CD4-positive, alpha-beta memory T cell (primary cell): ENCODE measurements at regions not wholly inside any gene's neighbourhood (a gene's known extent, or its start where the extent isn't known, plus 50 kb on each side); places are given as distances from the start of the nearest gene placed in this dataset.

Experiments
- CTCF ChIA-PET: fragments of 350-600 bp; sonication (Branson Sonifier 250); formaldehyde crosslinking; loops from one replicate; lab custom pipeline; 2021; ENCODE audit warnings: inconsistent platforms; ENCODE audit not compliant: partially characterized antibody; lab: Charles Lee
- POLR2A ChIA-PET: fragments of 350-600 bp; sonication (Branson Sonifier 250); formaldehyde crosslinking; loops from one replicate; lab custom pipeline; 2021; ENCODE audit not compliant: partially characterized antibody; lab: Charles Lee
- DNase-seq, 5 donors: peaks; one replicate each; pipeline versions ENCODE4 v3.0.0 to v3.0.0-alpha.2; 2020 to 2022; ENCODE audit warnings: mixed read lengths in 1 of 5
- H3K27ac ChIP-seq: one replicate; pipeline ENCODE4 v1.7.0; 2013; ENCODE audit warnings: low read depth, low read length
- H3K27me3 ChIP-seq: 2 replicates; pipeline ENCODE4 v1.7.0; 2013; ENCODE audit warnings: mild to moderate bottlenecking, low read length, moderate library complexity; ENCODE audit not compliant: insufficient read depth
- H3K36me3 ChIP-seq: 2 replicates; pipeline ENCODE4 v1.7.0; 2013; ENCODE audit warnings: mild to moderate bottlenecking, low read length, moderate library complexity; ENCODE audit not compliant: insufficient read depth
- H3K4me1 ChIP-seq: 2 replicates; pipeline ENCODE4 v1.7.0; 2013; ENCODE audit warnings: mild to moderate bottlenecking, low read length, moderate library complexity; ENCODE audit not compliant: insufficient read depth
- H3K4me3 ChIP-seq, 2 donors: one replicate each; pipeline ENCODE4 v1.7.0; 2013; ENCODE audit warnings: low read length in 2 of 2, mild to moderate bottlenecking in 1 of 2
- H3K9me3 ChIP-seq, 2 donors: one replicate each; pipeline ENCODE4 v1.7.0; 2013; ENCODE audit warnings: low read length in 2 of 2, control low read depth in 1 of 2; ENCODE audit not compliant: control insufficient read depth in 1 of 2
- H3K27ac Mint-ChIP-seq, 7 donors: one replicate each; pipeline ENCODE4 v1.8.0; 2020 to 2021; ENCODE audit warnings: mixed read lengths in 7 of 7, mild to moderate bottlenecking in 6 of 7, inconsistent platforms in 3 of 7, moderate library complexity in 3 of 7
- H3K27me3 Mint-ChIP-seq, 2 donors: one replicate each; pipeline ENCODE4 v1.8.0; 2020 to 2021; ENCODE audit warnings: mixed read lengths in 2 of 2
- H3K36me3 Mint-ChIP-seq, 2 donors: one replicate each; pipeline ENCODE4 v1.8.0; 2020 to 2021; ENCODE audit warnings: mixed read lengths in 2 of 2, inconsistent platforms in 1 of 2, mild to moderate bottlenecking in 1 of 2
- H3K4me1 Mint-ChIP-seq, 4 donors: one replicate each; pipeline ENCODE4 v1.8.0; 2020 to 2021; ENCODE audit warnings: mixed read lengths in 4 of 4, mild to moderate bottlenecking in 1 of 4
- H3K4me3 Mint-ChIP-seq, 8 donors: one replicate each; pipeline ENCODE4 v1.8.0; 2020 to 2021; ENCODE audit warnings: mixed read lengths in 8 of 8, mild to moderate bottlenecking in 7 of 8, moderate library complexity in 6 of 8, inconsistent platforms in 3 of 8
- H3K9me3 Mint-ChIP-seq, 8 donors: one replicate each; pipeline ENCODE4 v1.8.0; 2020 to 2021; ENCODE audit warnings: mixed read lengths in 8 of 8, mild to moderate bottlenecking in 5 of 8, inconsistent platforms in 3 of 8, moderate library complexity in 1 of 8
- intact Hi-C: fragments of 100-400 bp; cut with micrococcal nuclease; formaldehyde crosslinking; loops from one replicate; pipeline ENCODE4 v1.15.1; 2023

GRCh38 chr5:92778261-92778660 lies 802.8 kb downstream of the NR2F1-AS1 start:
- no peaks in the 10 kb centered on the region for H3K36me3 ChIP-seq
- Mint-ChIP-seq H3K36me3 (no peaks in the 10 kb centered on the region), H3K4me3 (no peak overlapping the region), H3K4me1 (no peaks in the 10 kb centered on the region), H3K9me3 (peaks cover 0 to 5% (median under 1%) of the 10 kb centered on the region in 8 donors), H3K27me3 (no peaks in the 10 kb centered on the region), H3K27ac (no peak overlapping the region)
- no peaks in the 10 kb centered on the region for H3K4me1 ChIP-seq
- ChIA-PET POLR2A (no interaction called here), CTCF (no interaction called here)
- H3K27ac ChIP-seq, result no peak overlapping the region
- no peaks in the 10 kb centered on the region for H3K27me3 ChIP-seq
- no peaks in the 10 kb centered on the region for H3K9me3 ChIP-seq
- DNase-seq, result no peak
- intact Hi-C loops, result no loop called here
- no peak overlapping the region for H3K4me3 ChIP-seq

- POLR2A ChIA-PET, result no interaction called here
Observed at GRCh38 chr5:92777421-92777820, 803.6 kb downstream of the NR2F1-AS1 start.

GRCh38 chr5:92775711-92776615 lies 805.1 kb downstream of the NR2F1-AS1 start:
- Histone ChIP-seq H3K4me1 (no peaks in the 10 kb centered on the region), H3K27me3 (no peaks in the 10 kb centered on the region), H3K27ac (no peak overlapping the region), H3K4me3 (no peak overlapping the region), H3K36me3 (no peaks in the 10 kb centered on the region), H3K9me3 (no peaks in the 10 kb centered on the region)
- H3K36me3 Mint-ChIP-seq, result no peaks in the 10 kb centered on the region
- no peak overlapping the region for H3K4me3 Mint-ChIP-seq
- intact Hi-C loops, result no loop called here
- no peaks in the 10 kb centered on the region for H3K27me3 Mint-ChIP-seq
- ChIA-PET CTCF (no interaction called here), POLR2A (no interaction called here)
- H3K27ac Mint-ChIP-seq, result no peak overlapping the region
- H3K4me1 Mint-ChIP-seq, result no peaks in the 10 kb centered on the region
- no peak for DNase-seq
- peaks cover 0 to 5% (median 2%) of the 10 kb centered on the region in 8 donors for H3K9me3 Mint-ChIP-seq

More at GRCh38 chr5:92777421-92777820, 803.6 kb downstream of the NR2F1-AS1 start:
- no peaks in the 10 kb centered on the region for H3K27me3 ChIP-seq
- Mint-ChIP-seq H3K4me3 (no peak overlapping the region), H3K4me1 (no peaks in the 10 kb centered on the region), H3K36me3 (no peaks in the 10 kb centered on the region), H3K27me3 (no peaks in the 10 kb centered on the region), H3K27ac (no peak overlapping the region), H3K9me3 (peaks cover 0 to 3% (median under 1%) of the 10 kb centered on the region in 8 donors)
- no peaks in the 10 kb centered on the region for H3K36me3 ChIP-seq
- H3K4me1 ChIP-seq, result no peaks in the 10 kb centered on the region
- no peaks in the 10 kb centered on the region for H3K9me3 ChIP-seq
- intact Hi-C loops, result no loop called here
- DNase-seq, result no peak
- no peak overlapping the region for H3K4me3 ChIP-seq
- H3K27ac ChIP-seq, result no peak overlapping the region
- CTCF ChIA-PET, result no interaction called here

GRCh38 chr5:92769978-92770377 lies 811.0 kb downstream of the NR2F1-AS1 start:
- DNase-seq, result no peak
- H3K27me3 ChIP-seq, result no peaks in the 10 kb centered on the region
- H3K9me3 ChIP-seq, result no peaks in the 10 kb centered on the region
- ChIA-PET CTCF (no interaction called here), POLR2A (no interaction called here)
- Mint-ChIP-seq H3K36me3 (no peaks in the 10 kb centered on the region), H3K4me3 (no peak overlapping the region), H3K27ac (no peak overlapping the region), H3K27me3 (no peaks in the 10 kb centered on the region), H3K4me1 (no peaks in the 10 kb centered on the region), H3K9me3 (peaks cover 0 to 4% (median 2%) of the 10 kb centered on the region in 8 donors)
- intact Hi-C loops, result no loop called here
- no peak overlapping the region for H3K4me3 ChIP-seq
- no peak overlapping the region for H3K27ac ChIP-seq
- no peaks in the 10 kb centered on the region for H3K4me1 ChIP-seq
- H3K36me3 ChIP-seq, result no peaks in the 10 kb centered on the region

- H3K27ac ChIP-seq, result no peak overlapping the region
- Mint-ChIP-seq H3K4me3 (no peak overlapping the region), H3K27ac (no peak overlapping the region), H3K36me3 (no peaks in the 10 kb centered on the region), H3K9me3 (peaks cover 0 to 5% (median 0%) of the 10 kb centered on the region in 8 donors), H3K27me3 (no peaks in the 10 kb centered on the region), H3K4me1 (no peaks in the 10 kb centered on the region)
- no peak for DNase-seq
- intact Hi-C loops, result no loop called here
- no peaks in the 10 kb centered on the region for H3K27me3 ChIP-seq
- CTCF ChIA-PET, result no interaction called here
- H3K4me3 ChIP-seq, result no peak overlapping the region
- POLR2A ChIA-PET, result no interaction called here
- no peaks in the 10 kb centered on the region for H3K9me3 ChIP-seq
- H3K36me3 ChIP-seq, result no peaks in the 10 kb centered on the region
- no peaks in the 10 kb centered on the region for H3K4me1 ChIP-seq
Observed at GRCh38 chr5:92761585-92761984, 819.4 kb downstream of the NR2F1-AS1 start.

GRCh38 chr5:92760550-92760949 lies 820.5 kb downstream of the NR2F1-AS1 start:
- no peak overlapping the region for H3K27ac ChIP-seq
- CTCF ChIA-PET, result no interaction called here
- no peaks in the 10 kb centered on the region for H3K36me3 ChIP-seq
- H3K36me3 Mint-ChIP-seq, result no peaks in the 10 kb centered on the region
- H3K27me3 Mint-ChIP-seq, result no peaks in the 10 kb centered on the region
- no peaks in the 10 kb centered on the region for H3K4me1 Mint-ChIP-seq
- no peak overlapping the region for H3K27ac Mint-ChIP-seq
- POLR2A ChIA-PET, result no interaction called here
- H3K4me3 ChIP-seq, result no peak overlapping the region
- no peaks in the 10 kb centered on the region for H3K4me1 ChIP-seq
- peaks cover 0 to 5% (median 0%) of the 10 kb centered on the region in 8 donors for H3K9me3 Mint-ChIP-seq
- intact Hi-C loops, result no loop called here
- H3K9me3 ChIP-seq, result no peaks in the 10 kb centered on the region
- no peak for DNase-seq
- H3K27me3 ChIP-seq, result no peaks in the 10 kb centered on the region
- no peak overlapping the region for H3K4me3 Mint-ChIP-seq

GRCh38 chr5:92758552-92758951 lies 822.5 kb downstream of the NR2F1-AS1 start:
- Histone ChIP-seq H3K4me3 (no peak overlapping the region), H3K27me3 (no peaks in the 10 kb centered on the region), H3K4me1 (no peaks in the 10 kb centered on the region), H3K9me3 (no peaks in the 10 kb centered on the region), H3K27ac (no peak overlapping the region), H3K36me3 (no peaks in the 10 kb centered on the region)
- H3K36me3 Mint-ChIP-seq, result no peaks in the 10 kb centered on the region
- no peak overlapping the region for H3K4me3 Mint-ChIP-seq
- H3K4me1 Mint-ChIP-seq, result no peaks in the 10 kb centered on the region
- H3K27ac Mint-ChIP-seq, result no peak overlapping the region
- H3K27me3 Mint-ChIP-seq, result no peaks in the 10 kb centered on the region
- peaks cover 0 to 5% (median 0%) of the 10 kb centered on the region in 8 donors for H3K9me3 Mint-ChIP-seq
- ChIA-PET CTCF (no interaction called here), POLR2A (no interaction called here)
- DNase-seq, result no peak
- intact Hi-C loops, result no loop called here
